GM18951 (cell line): ENCODE measurements at regions not wholly inside any gene's neighbourhood (a gene's known extent, or its start where the extent isn't known, plus 50 kb on each side); places are given as distances from the start of the nearest gene placed in this dataset.

Experiments
- POLR2A ChIP-seq: IDR thresholded peaks from 4 replicates; pipeline ENCODE4 v1.6.1; 2011; ENCODE audit warnings: mild to moderate bottlenecking; ENCODE audit not compliant: insufficient read length, insufficient read depth; ENCODE audit errors: extremely low read depth
- in situ Hi-C: fragments of 300-500 bp; cut with MboI; formaldehyde crosslinking; loops from one replicate; pipeline ENCODE4 v1.12.0; 2022; ENCODE audit warnings: low sequenced_read_pairs, mixed read lengths, inconsistent platforms; ENCODE audit not compliant: unreplicated experiment

GRCh38 chr10:112059220-112059619, 124.3 kb downstream of the GPAM start:
- in situ Hi-C loops: no loop called here
- TF ChIP-seq POLR2A: no peak

- no peak for TF ChIP-seq POLR2A
- in situ Hi-C loops: no loop called here
Measured at GRCh38 chr10:112071596-112072133, 111.9 kb downstream of the GPAM start.

GRCh38 chr10:112078003-112078402, 105.6 kb downstream of the GPAM start:
- TF ChIP-seq POLR2A: no peak
- in situ Hi-C loops: no loop called here

GRCh38 chr10:112080231-112080630, 103.3 kb downstream of the GPAM start:
- no peak for TF ChIP-seq POLR2A
- in situ Hi-C loops: no loop called here

GRCh38 chr10:112082120-112082519, 101.4 kb downstream of the GPAM start:
- no peak for TF ChIP-seq POLR2A
- in situ Hi-C loops: no loop called here

- in situ Hi-C loops: no loop called here
- no peak for TF ChIP-seq POLR2A
Measured at GRCh38 chr10:112083472-112083871, 100.1 kb downstream of the GPAM start.

- no peak for TF ChIP-seq POLR2A
- in situ Hi-C loops: no loop called here
Measured at GRCh38 chr10:112087953-112088456, 95.6 kb downstream of the GPAM start.

- in situ Hi-C loops: no loop called here
- TF ChIP-seq POLR2A: no peak
Measured at GRCh38 chr10:112091703-112092102, 91.9 kb downstream of the GPAM start.

- in situ Hi-C loops: no loop called here
- TF ChIP-seq POLR2A: no peak
Measured at GRCh38 chr10:112092519-112092918, 91.0 kb downstream of the GPAM start.

- TF ChIP-seq POLR2A: no peak
- in situ Hi-C loops: no loop called here
Measured at GRCh38 chr10:112094984-112095383, 88.6 kb downstream of the GPAM start.

GRCh38 chr10:112095731-112096130, 87.8 kb downstream of the GPAM start:
- in situ Hi-C loops: no loop called here
- TF ChIP-seq POLR2A: no peak

GRCh38 chr10:112098682-112099081, 84.9 kb downstream of the GPAM start:
- no peak for TF ChIP-seq POLR2A
- in situ Hi-C loops: no loop called here
